ENCODE measurements at regions not wholly inside any gene's neighbourhood (a gene's known extent, or its start where the extent isn't known, plus 50 kb on each side); places are given as distances from the start of the nearest gene placed in this dataset.

DNA sequence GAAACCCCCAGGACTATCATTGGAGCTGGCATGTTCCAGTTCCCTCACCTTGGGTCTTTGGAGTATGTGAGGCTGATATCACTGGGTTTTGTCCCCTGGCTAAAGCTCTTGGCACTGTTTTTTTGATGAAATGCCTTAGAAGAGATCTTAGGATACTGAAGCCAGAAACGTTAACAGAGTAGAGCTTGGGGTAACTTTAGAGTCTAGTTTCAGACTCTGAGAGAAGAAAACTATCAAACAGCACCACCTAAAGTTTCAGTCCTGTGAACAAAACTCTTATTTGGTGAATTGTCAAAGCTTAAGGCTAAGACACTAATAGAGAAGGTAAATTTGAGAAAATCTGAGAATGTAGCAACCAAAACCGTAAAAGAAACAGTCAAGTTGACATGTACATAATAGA, 111.7 kb upstream of the PUM3 start:
- Histone ChIP-seq H3K4me2 (no peak overlapping the region), H3K27ac (no peak overlapping the region), H3K9ac (no peak overlapping the region), H3K4me1 (no peaks in the 10 kb centered on the region), H4K20me1 (ENCODE audit: low read depth) (no peaks in the 10 kb centered on the region), H3F3A (ENCODE audit: low read depth) (no peaks in the 10 kb centered on the region), H3K27me3 (peaks cover 14% of the 10 kb centered on the region), H3K36me3 (no peaks in the 10 kb centered on the region), H3K79me2 (ENCODE audit: low read depth) (no peaks in the 10 kb centered on the region), H3K4me3 (no peak overlapping the region), H2AFZ (replicated peaks) (peak overlapping the region; percentile 39), H3K9me3 (ENCODE audit: low read depth) (no peaks in the 10 kb centered on the region)
- TF ChIP-seq EZH2phosphoT487 (IDR thresholded peaks at IDR 0.05) = no peak
- peak; percentile 19 for TF ChIP-seq CTCF (IDR thresholded peaks at IDR 0.05)
- no peaks in the 10 kb centered on the region for H3K36me3 Mint-ChIP-seq
- no peak overlapping the region for H3K4me3 Mint-ChIP-seq
- no peaks in the 10 kb centered on the region for H3K27me3 Mint-ChIP-seq (ENCODE audit: insufficient read depth, low read depth)
- H3K9me3 Mint-ChIP-seq = no peaks in the 10 kb centered on the region
- no peak overlapping the region for H3K27ac Mint-ChIP-seq
- no peak for DNase-seq (ENCODE audit: low spot score)
- no peaks in the 10 kb centered on the region for H3K4me1 Mint-ChIP-seq

- H4K20me1 ChIP-seq (ENCODE audit: low read depth) = no peaks in the 10 kb centered on the region
- no peaks in the 10 kb centered on the region for H3F3A ChIP-seq (ENCODE audit: low read depth)
- no peaks in the 10 kb centered on the region for H3K36me3 Mint-ChIP-seq
- no peak overlapping the region for H3K9ac ChIP-seq
- peaks cover 3% of the 10 kb centered on the region for H3K4me1 ChIP-seq
- DNase-seq (ENCODE audit: low spot score) = no peak
- TF ChIP-seq CTCF (IDR thresholded peaks at IDR 0.05) (no peak), EZH2phosphoT487 (IDR thresholded peaks at IDR 0.05) (no peak), EZH2 (IDR thresholded peaks at IDR 0.05) (no peak)
- no peaks in the 10 kb centered on the region for H3K79me2 ChIP-seq (ENCODE audit: low read depth)
- no peaks in the 10 kb centered on the region for H3K27me3 ChIP-seq
- no peak overlapping the region for H3K27ac ChIP-seq
- H3K4me3 ChIP-seq = no peak overlapping the region
- no peaks in the 10 kb centered on the region for H3K9me3 Mint-ChIP-seq
- H3K36me3 ChIP-seq = no peaks in the 10 kb centered on the region
- H3K4me1 Mint-ChIP-seq = no peaks in the 10 kb centered on the region
- no peak overlapping the region for H3K27ac Mint-ChIP-seq
- H2AFZ ChIP-seq (replicated peaks) = no peak overlapping the region
- no peaks in the 10 kb centered on the region for H3K9me3 ChIP-seq (ENCODE audit: low read depth)
- no peak overlapping the region for H3K4me2 ChIP-seq
- H3K27me3 Mint-ChIP-seq (ENCODE audit: insufficient read depth, low read depth) = peaks cover 4% of the 10 kb centered on the region
- no peak overlapping the region for H3K4me3 Mint-ChIP-seq
Observed at GRCh38 chr9:2939368-2939767, 95.5 kb upstream of the PUM3 start.

- H4K20me1 ChIP-seq (ENCODE audit: low read depth) = no peaks in the 10 kb centered on the region
- Mint-ChIP-seq H3K27ac (no peak overlapping the region), H3K27me3 (ENCODE audit: insufficient read depth, low read depth) (peaks cover 4% of the 10 kb centered on the region), H3K36me3 (no peaks in the 10 kb centered on the region), H3K4me3 (no peak overlapping the region), H3K9me3 (peaks cover 3% of the 10 kb centered on the region), H3K4me1 (no peaks in the 10 kb centered on the region)
- H2AFZ ChIP-seq (replicated peaks) = no peak overlapping the region
- no peak overlapping the region for H3K4me3 ChIP-seq
- no peaks in the 10 kb centered on the region for H3K4me1 ChIP-seq
- no peaks in the 10 kb centered on the region for H3K36me3 ChIP-seq
- H3F3A ChIP-seq (ENCODE audit: low read depth) = no peaks in the 10 kb centered on the region
- H3K79me2 ChIP-seq (ENCODE audit: low read depth) = no peaks in the 10 kb centered on the region
- TF ChIP-seq CTCF (IDR thresholded peaks at IDR 0.05) (no peak), EZH2 (IDR thresholded peaks at IDR 0.05) (no peak), EZH2phosphoT487 (IDR thresholded peaks at IDR 0.05) (no peak)
- no peak for DNase-seq (ENCODE audit: low spot score)
- no peak overlapping the region for H3K27ac ChIP-seq
- no peaks in the 10 kb centered on the region for H3K9me3 ChIP-seq (ENCODE audit: low read depth)
- H3K9ac ChIP-seq = no peak overlapping the region
- no peak overlapping the region for H3K4me2 ChIP-seq
- H3K27me3 ChIP-seq = no peaks in the 10 kb centered on the region
Observed at GRCh38 chr9:2936221-2936620, 92.3 kb upstream of the PUM3 start.

GRCh38 chr9:2934883-2935282, 91.0 kb upstream of the PUM3 start:
- TF ChIP-seq CTCF (IDR thresholded peaks at IDR 0.05) (no peak), EZH2 (IDR thresholded peaks at IDR 0.05) (no peak), EZH2phosphoT487 (IDR thresholded peaks at IDR 0.05) (no peak)
- H3K27ac Mint-ChIP-seq = no peak overlapping the region
- Histone ChIP-seq H3K36me3 (no peaks in the 10 kb centered on the region), H3K27ac (no peak overlapping the region), H2AFZ (replicated peaks) (no peak overlapping the region), H3K4me1 (no peaks in the 10 kb centered on the region), H3K79me2 (ENCODE audit: low read depth) (no peaks in the 10 kb centered on the region), H3K27me3 (no peaks in the 10 kb centered on the region), H3F3A (ENCODE audit: low read depth) (no peaks in the 10 kb centered on the region), H3K9me3 (ENCODE audit: low read depth) (no peaks in the 10 kb centered on the region), H3K9ac (no peak overlapping the region), H3K4me2 (no peak overlapping the region), H4K20me1 (ENCODE audit: low read depth) (no peaks in the 10 kb centered on the region), H3K4me3 (no peak overlapping the region)
- DNase-seq (ENCODE audit: low spot score) = no peak
- no peaks in the 10 kb centered on the region for H3K4me1 Mint-ChIP-seq
- no peaks in the 10 kb centered on the region for H3K36me3 Mint-ChIP-seq
- peaks cover 6% of the 10 kb centered on the region for H3K27me3 Mint-ChIP-seq (ENCODE audit: insufficient read depth, low read depth)
- no peak overlapping the region for H3K4me3 Mint-ChIP-seq
- H3K9me3 Mint-ChIP-seq = peaks cover 3% of the 10 kb centered on the region
